ENCODE measurements at regions not wholly inside any gene's neighbourhood (a gene's known extent, or its start where the extent isn't known, plus 50 kb on each side); places are given as distances from the start of the nearest gene placed in this dataset.

GRCh38 chr4:80145739-80146138 is 51.6 kb upstream of the PRDM8 start:
- TF ChIP-seq CTCF (IDR thresholded peaks at IDR 0.05) (no peak), POLR2A (IDR thresholded peaks at IDR 0.05) (no peak), EP300 (IDR thresholded peaks at IDR 0.05) (no peak)
- Histone ChIP-seq H3K27ac (no peak overlapping the region), H3K4me1 (ENCODE audit: insufficient read depth) (no peaks in the 10 kb centered on the region), H3K9me3 (no peaks in the 10 kb centered on the region), H3K4me3 (no peak overlapping the region), H3K36me3 (no peaks in the 10 kb centered on the region), H3K27me3 (no peaks in the 10 kb centered on the region)
- no peak for DNase-seq
- 56 to 71% (median 58%) methylated on average over 1 of the region's 1 CpG for WGBS, 3 donors
- intact Hi-C loops (cut with DNase I) = no loop called here

- Histone ChIP-seq H3K4me1 (ENCODE audit: insufficient read depth) (no peaks in the 10 kb centered on the region), H3K27me3 (no peaks in the 10 kb centered on the region), H3K36me3 (no peaks in the 10 kb centered on the region), H3K4me3 (no peak overlapping the region), H3K27ac (no peak overlapping the region), H3K9me3 (no peaks in the 10 kb centered on the region)
- intact Hi-C loops (cut with DNase I) = no loop called here
- no peak for DNase-seq
- TF ChIP-seq CTCF (IDR thresholded peaks at IDR 0.05) = no peak
- TF ChIP-seq EP300 (IDR thresholded peaks at IDR 0.05) = no peak
- TF ChIP-seq POLR2A (IDR thresholded peaks at IDR 0.05) = no peak
These were observed 52.4 kb upstream of the PRDM8 start for GRCh38 chr4:80144676-80145470.

- Histone ChIP-seq H3K27ac (no peak overlapping the region), H3K4me3 (no peak overlapping the region), H3K36me3 (no peaks in the 10 kb centered on the region), H3K4me1 (ENCODE audit: insufficient read depth) (no peaks in the 10 kb centered on the region), H3K9me3 (no peaks in the 10 kb centered on the region), H3K27me3 (no peaks in the 10 kb centered on the region)
- TF ChIP-seq EP300 (IDR thresholded peaks at IDR 0.05) = no peak
- TF ChIP-seq POLR2A (IDR thresholded peaks at IDR 0.05) = no peak
- TF ChIP-seq CTCF (IDR thresholded peaks at IDR 0.05) = no peak
- 87 to 93% (median 91%) methylated on average over 1 of the region's 1 CpG for WGBS, 3 donors
- intact Hi-C loops (cut with DNase I) = no loop called here
- DNase-seq = no peak
These were observed 54.0 kb upstream of the PRDM8 start for GRCh38 chr4:80143307-80143679.

- Histone ChIP-seq H3K36me3 (no peaks in the 10 kb centered on the region), H3K4me1 (ENCODE audit: insufficient read depth) (no peaks in the 10 kb centered on the region), H3K27me3 (no peaks in the 10 kb centered on the region), H3K27ac (no peak overlapping the region), H3K9me3 (no peaks in the 10 kb centered on the region), H3K4me3 (no peak overlapping the region)
- DNase-seq = no peak
- intact Hi-C loops (cut with DNase I) = no loop called here
- TF ChIP-seq CTCF (IDR thresholded peaks at IDR 0.05) (no peak), EP300 (IDR thresholded peaks at IDR 0.05) (no peak), POLR2A (IDR thresholded peaks at IDR 0.05) (no peak)
- 60 to 71% (median 64%) methylated on average over 4 of the region's 4 CpGs for WGBS, 3 donors
These were observed 54.7 kb upstream of the PRDM8 start for GRCh38 chr4:80142394-80143306.

Data from ovary (tissue), 7 donors.